Ovary (tissue), 7 donors: ENCODE measurements at regions not wholly inside any gene's neighbourhood (a gene's known extent, or its start where the extent isn't known, plus 50 kb on each side); places are given as distances from the start of the nearest gene placed in this dataset.
A peak's percentile ranks its signal among the peaks of the same experiment; 100 is the strongest.

ENCODE experiments used
- DNase-seq, 5 donors: peaks; one replicate each; pipeline ENCODE4 v3.0.0-alpha.2; 2019 to 2020
- H3K27ac ChIP-seq, 2 donors: fragments of 200-600 bp; one replicate each; pipeline versions ENCODE4 v1.5.1 to v1.8.0; 2019 to 2022
- H3K27me3 ChIP-seq: fragments of 200-600 bp; one replicate; pipeline ENCODE4 v1.8.0; 2022
- H3K36me3 ChIP-seq: fragments of 200-600 bp; sonication (generic); one replicate; pipeline ENCODE4 v1.5.1; 2019
- H3K4me1 ChIP-seq: one replicate; pipeline ENCODE4 v1.8.1; 2013; ENCODE audit warnings: mild to moderate bottlenecking, moderate library complexity; ENCODE audit not compliant: insufficient read depth
- H3K4me3 ChIP-seq: fragments of 200-600 bp; sonication (generic); one replicate; pipeline ENCODE4 v1.5.1; 2017
- H3K9me3 ChIP-seq, 2 donors: fragments of 200-600 bp in 1 of 2; sonication (generic) in 1 of 2; one replicate each; pipeline versions ENCODE4 v1.5.1 to v1.8.1; 2013 to 2019; ENCODE audit warnings: mild to moderate bottlenecking in 1 of 2, moderate library complexity in 1 of 2
- EP300 ChIP-seq: sonication (generic); formaldehyde crosslinking; IDR thresholded peaks from one replicate; pipeline ENCODE4 v1.6.1; 2017; ENCODE audit warnings: antibody characterized with exemption
- POLR2A ChIP-seq: fragments of 450-650 bp; IDR thresholded peaks from one replicate; pipeline ENCODE4 v1.6.1; 2017; ENCODE audit warnings: antibody characterized with exemption, mild to moderate bottlenecking, moderate library complexity
- WGBS, 3 donors: extraction: QIAGEN DNeasy Blood & Tissue Kit in 1 of 3; methylation state at CpG; one replicate each; pipeline versions ENCODE4 v1.1.5 to v1.1.7; 2013 to 2017; 5-methylcytosine and 5-hydroxymethylcytosine counted together
- intact Hi-C, 4 donors: fragments of 100-400 bp; cut with DNase I; formaldehyde crosslinking; loops; one replicate each; pipeline versions ENCODE4 v1.11.0 to v1.15.1; 2022 to 2023
- TF ChIP-seq, protein P1 (sequence below), 3 donors: fragments of 450-650 bp in 2 of 3; fragments of 200-600 bp in 1 of 3; IDR thresholded peaks; one replicate each; pipeline versions ENCODE4 v1.5.1 to v1.8.0; 2016 to 2022; ENCODE audit warnings: antibody characterized with exemption in 3 of 3, mild to moderate bottlenecking in 1 of 3
- donor health status: DM: no; HTN: no; CAD: no; lungs with moderate emphysema.
- donor health status: DM: no; HTN: no; CAD: no.
- donor health status: Bipolar disorder and iron deficiency.
- donor health status: DM: no; HTN: no; CAD: no.
- donor health status: DM: yes; HTN: yes; CAD: no.

DNA sequence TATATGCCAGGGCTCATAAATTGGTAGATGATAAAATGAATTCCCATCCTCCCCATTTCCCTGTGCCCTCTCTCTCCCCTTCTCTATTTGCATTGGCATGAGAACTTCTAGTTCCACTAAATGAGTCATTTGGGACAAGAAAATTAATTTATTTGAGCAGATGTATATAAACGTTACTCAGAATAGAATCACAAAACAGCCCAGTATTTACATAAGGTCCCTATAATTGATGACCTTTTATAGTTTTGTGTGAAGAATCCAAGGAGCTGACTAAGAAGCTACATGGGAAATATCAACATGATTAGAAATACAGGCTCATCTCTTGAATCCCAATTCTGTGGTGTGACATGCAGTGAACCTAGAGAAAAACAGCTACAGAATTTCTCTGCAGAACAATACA lies 617.7 kb upstream of the NR2F2 start:
- intact Hi-C loops = no loop called here
- no peak for DNase-seq
- Histone ChIP-seq H3K36me3 (no peaks in the 10 kb centered on the region), H3K27ac (peak overlapping the region in 1 of 2 donors; percentile 36), H3K4me1 (peaks cover 2% of the 10 kb centered on the region), H3K27me3 (no peaks in the 10 kb centered on the region), H3K9me3 (no peaks in the 10 kb centered on the region), H3K4me3 (no peak overlapping the region)
- WGBS, 3 donors = 22 to 37% (median 30%) methylated on average over 1 of the region's 1 CpG
- TF ChIP-seq EP300 (no peak), POLR2A (no peak)
- TF ChIP-seq, protein P1, sequence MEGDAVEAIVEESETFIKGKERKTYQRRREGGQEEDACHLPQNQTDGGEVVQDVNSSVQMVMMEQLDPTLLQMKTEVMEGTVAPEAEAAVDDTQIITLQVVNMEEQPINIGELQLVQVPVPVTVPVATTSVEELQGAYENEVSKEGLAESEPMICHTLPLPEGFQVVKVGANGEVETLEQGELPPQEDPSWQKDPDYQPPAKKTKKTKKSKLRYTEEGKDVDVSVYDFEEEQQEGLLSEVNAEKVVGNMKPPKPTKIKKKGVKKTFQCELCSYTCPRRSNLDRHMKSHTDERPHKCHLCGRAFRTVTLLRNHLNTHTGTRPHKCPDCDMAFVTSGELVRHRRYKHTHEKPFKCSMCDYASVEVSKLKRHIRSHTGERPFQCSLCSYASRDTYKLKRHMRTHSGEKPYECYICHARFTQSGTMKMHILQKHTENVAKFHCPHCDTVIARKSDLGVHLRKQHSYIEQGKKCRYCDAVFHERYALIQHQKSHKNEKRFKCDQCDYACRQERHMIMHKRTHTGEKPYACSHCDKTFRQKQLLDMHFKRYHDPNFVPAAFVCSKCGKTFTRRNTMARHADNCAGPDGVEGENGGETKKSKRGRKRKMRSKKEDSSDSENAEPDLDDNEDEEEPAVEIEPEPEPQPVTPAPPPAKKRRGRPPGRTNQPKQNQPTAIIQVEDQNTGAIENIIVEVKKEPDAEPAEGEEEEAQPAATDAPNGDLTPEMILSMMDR (IDR thresholded peaks at IDR 0.05) = no peak

DNA sequence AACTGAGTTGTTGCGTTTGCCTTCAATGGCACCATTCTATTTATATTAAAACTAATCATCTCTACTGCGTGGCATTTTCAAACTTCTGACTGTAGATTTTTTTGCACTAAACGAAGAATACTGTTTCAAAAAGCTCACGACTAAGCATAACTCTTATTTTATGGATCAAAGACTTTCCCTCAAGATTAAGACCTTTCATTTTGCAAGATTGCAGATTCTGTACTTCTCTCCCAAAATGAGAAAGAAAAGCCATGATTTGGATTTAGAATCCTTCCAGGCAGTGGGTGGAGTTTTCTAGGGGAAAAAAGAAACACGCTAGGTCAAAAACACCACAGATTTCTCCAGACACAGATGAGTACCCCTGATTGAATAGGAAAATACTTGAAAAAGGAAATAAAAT lies 617.2 kb upstream of the NR2F2 start:
- no peaks in the 10 kb centered on the region for H3K36me3 ChIP-seq
- H3K27me3 ChIP-seq = no peaks in the 10 kb centered on the region
- 15 to 23% (median 18%) methylated on average over 5 of the region's 5 CpGs for WGBS, 3 donors
- no peak overlapping the region for H3K4me3 ChIP-seq
- H3K9me3 ChIP-seq = no peaks in the 10 kb centered on the region
- DNase-seq = no peak
- peak overlapping the region in 1 of 2 donors; percentile 36 for H3K27ac ChIP-seq
- intact Hi-C loops = no loop called here
- H3K4me1 ChIP-seq = peaks cover 2% of the 10 kb centered on the region
- TF ChIP-seq, protein P1 (IDR thresholded peaks at IDR 0.05) = no peak

DNA sequence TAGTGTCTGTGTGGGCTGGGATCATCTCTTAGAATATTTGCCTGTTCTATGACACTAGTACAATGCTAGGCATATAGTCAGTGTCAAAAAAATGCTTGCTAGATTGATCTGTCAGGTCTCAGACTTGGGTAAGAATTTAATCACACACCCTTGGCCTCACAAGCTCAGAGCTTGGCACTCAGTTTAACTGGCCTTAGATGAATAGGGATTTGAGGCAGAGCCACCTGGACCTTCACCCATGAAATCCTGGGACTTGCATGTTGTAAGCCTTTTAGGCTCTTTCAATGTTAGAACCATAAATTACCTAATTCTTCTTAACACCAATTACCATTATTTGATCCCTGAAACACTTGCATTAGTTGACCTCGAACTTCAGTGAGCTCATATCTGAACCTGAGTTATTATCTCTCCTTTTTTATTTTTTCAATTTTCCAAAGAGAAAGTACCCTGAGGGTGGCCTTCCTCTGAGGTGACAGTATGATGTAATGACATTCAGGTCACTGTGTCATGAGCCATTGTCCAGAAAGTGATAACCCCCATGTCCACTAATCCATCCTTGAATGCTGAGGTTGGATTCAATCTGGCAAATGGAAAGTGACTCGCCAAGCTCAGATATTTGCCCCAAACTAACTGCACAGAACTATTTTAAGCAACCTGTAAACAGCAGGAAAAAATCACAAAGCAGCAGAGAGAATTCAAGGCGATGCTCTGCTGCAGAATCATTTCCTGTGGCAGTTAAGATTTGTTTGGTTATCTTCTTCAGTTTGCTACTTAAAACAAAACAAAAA lies 615.2 kb upstream of the NR2F2 start:
- no peak overlapping the region for H3K4me3 ChIP-seq
- H3K27ac ChIP-seq = peak overlapping the region in 1 of 2 donors; percentile 13
- TF ChIP-seq EP300 (no peak), POLR2A (no peak)
- TF ChIP-seq, protein P1 (IDR thresholded peaks at IDR 0.05) = no peak
- DNase-seq = no peak
- H3K4me1 ChIP-seq = peaks cover 2% of the 10 kb centered on the region
- 33 to 38% (median 37%) methylated on average over 3 of the region's 3 CpGs for WGBS, 3 donors
- H3K27me3 ChIP-seq = no peaks in the 10 kb centered on the region
- no peaks in the 10 kb centered on the region for H3K36me3 ChIP-seq
- H3K9me3 ChIP-seq = no peaks in the 10 kb centered on the region
- intact Hi-C loops = no loop called here

DNA sequence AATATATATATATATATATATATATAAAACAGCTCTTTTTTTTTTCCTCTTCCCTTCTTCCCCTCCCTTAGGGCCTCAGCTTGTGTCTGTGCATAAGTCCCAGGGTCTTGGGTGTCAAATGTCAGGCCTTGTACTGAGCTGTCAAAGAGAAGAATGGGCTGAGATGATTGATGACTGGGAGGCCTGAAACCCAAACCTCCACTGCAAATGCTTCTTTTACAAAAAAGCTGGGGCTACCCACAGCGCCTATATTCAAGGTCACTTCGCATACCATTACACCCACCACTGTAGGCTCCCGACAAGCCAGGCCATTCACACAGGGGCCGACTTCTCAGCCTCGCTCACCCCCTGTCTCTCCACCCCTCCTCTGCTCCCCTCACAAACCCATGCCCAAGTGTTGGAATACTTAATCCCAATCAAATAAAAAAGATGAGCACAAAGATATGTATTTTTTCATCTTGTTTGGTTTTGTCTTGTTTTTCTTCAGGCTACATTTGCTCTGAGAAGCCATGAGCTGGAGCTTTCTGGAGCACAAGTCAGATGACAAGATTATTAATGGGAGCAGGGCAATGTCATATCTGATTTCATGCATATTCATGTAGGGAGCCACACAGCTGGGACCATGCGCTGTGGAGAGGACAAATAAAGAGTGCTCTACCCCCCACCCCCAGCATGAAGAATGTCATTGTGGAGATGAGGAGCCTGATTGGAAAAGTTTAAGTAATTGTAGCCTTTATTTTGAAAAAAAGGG lies 614.4 kb upstream of the NR2F2 start:
- H3K4me3 ChIP-seq = no peak overlapping the region
- TF ChIP-seq, protein P1 (IDR thresholded peaks at IDR 0.05) = no peak
- no peak for TF ChIP-seq POLR2A
- TF ChIP-seq EP300 = no peak
- intact Hi-C loops = no loop called here
- H3K27me3 ChIP-seq = no peaks in the 10 kb centered on the region
- no peaks in the 10 kb centered on the region for H3K36me3 ChIP-seq
- no peak for DNase-seq
- H3K4me1 ChIP-seq = peaks cover 2% of the 10 kb centered on the region
- 70 to 88% (median 86%) methylated on average over 6 of the region's 6 CpGs for WGBS, 3 donors
- no peak overlapping the region for H3K27ac ChIP-seq
- no peaks in the 10 kb centered on the region for H3K9me3 ChIP-seq
